Pulmonary artery endothelial cell (primary cell): ENCODE measurements at regions not wholly inside any gene's neighbourhood (a gene's known extent, or its start where the extent isn't known, plus 50 kb on each side); places are given as distances from the start of the nearest gene placed in this dataset.

Experiments
- DNase-seq: peaks from one replicate; pipeline ENCODE4 v3.0.0-alpha.2; 2011; ENCODE audit warnings: low read depth, low spot score

- DNase-seq, result no peak
Measured at GRCh38 chr1:219523411-219523810, 89.5 kb downstream of the ZC3H11B start.

- no peak for DNase-seq
Measured at GRCh38 chr1:219521325-219521724, 91.6 kb downstream of the ZC3H11B start.

GRCh38 chr1:219520241-219520640 lies 92.7 kb downstream of the ZC3H11B start:
- DNase-seq, result no peak

- DNase-seq, result no peak
Measured at GRCh38 chr1:219518907-219519248, 94.0 kb downstream of the ZC3H11B start.

GRCh38 chr1:219518168-219518906 lies 94.6 kb downstream of the ZC3H11B start:
- DNase-seq, result no peak

- DNase-seq, result no peak
Measured at GRCh38 chr1:219517031-219517430, 95.9 kb downstream of the ZC3H11B start.

GRCh38 chr1:219514728-219515127 lies 98.2 kb downstream of the ZC3H11B start:
- DNase-seq, result no peak

GRCh38 chr1:219507437-219507836 lies 105.5 kb downstream of the ZC3H11B start:
- DNase-seq, result no peak

- DNase-seq, result no peak
Measured at GRCh38 chr1:219506936-219507335, 106.0 kb downstream of the ZC3H11B start.

GRCh38 chr1:219506473-219506899 lies 106.4 kb downstream of the ZC3H11B start:
- no peak for DNase-seq

- no peak for DNase-seq
Measured at GRCh38 chr1:219505886-219506285, 107.0 kb downstream of the ZC3H11B start.

GRCh38 chr1:219503604-219504003 lies 109.3 kb downstream of the ZC3H11B start:
- DNase-seq, result no peak

- no peak for DNase-seq
Measured at GRCh38 chr1:219500327-219500897, 112.5 kb downstream of the ZC3H11B start.

- DNase-seq, result no peak
Measured at GRCh38 chr1:219498666-219499065, 114.2 kb downstream of the ZC3H11B start.

- no peak for DNase-seq
Measured at GRCh38 chr1:219495737-219496408, 117.0 kb downstream of the ZC3H11B start.

- DNase-seq, result no peak
Measured at GRCh38 chr1:219492717-219493116, 120.2 kb downstream of the ZC3H11B start.

- DNase-seq, result no peak
Measured at GRCh38 chr1:219490566-219490965, 122.3 kb downstream of the ZC3H11B start.

GRCh38 chr1:219489636-219490035 lies 123.3 kb downstream of the ZC3H11B start:
- DNase-seq, result no peak

- DNase-seq, result no peak
Measured at GRCh38 chr1:219488275-219488674, 124.6 kb downstream of the ZC3H11B start.

- DNase-seq, result no peak
Measured at GRCh38 chr1:219483530-219483929, 129.4 kb downstream of the ZC3H11B start.

- DNase-seq, result no peak
Measured at GRCh38 chr1:219480011-219480410, 132.9 kb downstream of the ZC3H11B start.

GRCh38 chr1:219478811-219479210 lies 134.1 kb downstream of the ZC3H11B start:
- no peak for DNase-seq

- no peak for DNase-seq
Measured at GRCh38 chr1:219477861-219478260, 135.0 kb downstream of the ZC3H11B start.
